ENCODE measurements at regions not wholly inside any gene's neighbourhood (a gene's known extent, or its start where the extent isn't known, plus 50 kb on each side); places are given as distances from the start of the nearest gene placed in this dataset.
A peak's percentile ranks its signal among the peaks of the same experiment; 100 is the strongest.
"Not testable (repeated sequence)": the region's sequence is repeated elsewhere in the genome, so short reads cannot be mapped to it uniquely, and the experiment has no call there.

DNA sequence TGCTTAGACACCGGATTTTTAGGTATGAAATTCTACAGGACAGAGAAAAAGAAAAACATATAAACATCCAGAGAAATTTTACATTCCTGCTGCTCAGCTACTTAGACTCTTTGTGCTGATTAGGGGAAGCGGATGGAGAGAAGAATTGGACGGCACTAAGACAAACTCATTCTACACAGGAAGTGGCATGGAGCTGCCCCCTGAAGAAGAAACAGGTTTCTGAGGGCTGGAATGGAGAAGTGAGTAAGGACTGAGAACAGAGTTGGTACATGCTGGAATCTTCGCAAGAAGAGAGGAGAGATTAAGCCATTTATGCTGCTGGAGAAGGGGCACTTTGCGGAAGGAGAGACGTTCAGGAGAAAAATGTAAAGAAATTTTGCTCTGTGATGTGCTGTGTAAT, 253.0 kb upstream of the ERBB4 start:
- no peak for TF ChIP-seq CTCF (IDR thresholded peaks at IDR 0.05; ENCODE audit: borderline replicate concordance, insufficient read depth, low read depth, low read length)
- no peak overlapping the region for H3K4me3 ChIP-seq (ENCODE audit: low read depth, low read length)

DNA sequence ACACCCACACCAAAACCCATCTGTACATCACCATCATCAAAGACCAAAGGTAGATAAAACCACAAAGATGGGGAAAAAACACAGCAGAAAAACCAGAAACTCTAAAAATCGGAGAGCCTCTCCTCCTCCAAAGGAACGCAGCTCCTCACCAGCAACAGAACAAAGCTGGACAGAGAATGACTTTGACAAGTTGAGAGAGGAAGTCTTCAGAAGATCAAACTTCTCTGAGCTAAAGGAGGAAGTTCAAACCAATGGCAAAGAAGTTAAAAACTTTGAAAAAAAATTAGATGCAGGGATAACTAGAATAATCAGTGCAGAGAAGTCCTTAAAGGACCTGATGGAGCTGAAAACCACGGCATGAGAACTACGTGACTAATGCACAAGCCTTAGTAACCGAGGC, 247.5 kb upstream of the ERBB4 start:
- H3K4me3 ChIP-seq (ENCODE audit: low read depth, low read length): not testable (repeated sequence)

DNA sequence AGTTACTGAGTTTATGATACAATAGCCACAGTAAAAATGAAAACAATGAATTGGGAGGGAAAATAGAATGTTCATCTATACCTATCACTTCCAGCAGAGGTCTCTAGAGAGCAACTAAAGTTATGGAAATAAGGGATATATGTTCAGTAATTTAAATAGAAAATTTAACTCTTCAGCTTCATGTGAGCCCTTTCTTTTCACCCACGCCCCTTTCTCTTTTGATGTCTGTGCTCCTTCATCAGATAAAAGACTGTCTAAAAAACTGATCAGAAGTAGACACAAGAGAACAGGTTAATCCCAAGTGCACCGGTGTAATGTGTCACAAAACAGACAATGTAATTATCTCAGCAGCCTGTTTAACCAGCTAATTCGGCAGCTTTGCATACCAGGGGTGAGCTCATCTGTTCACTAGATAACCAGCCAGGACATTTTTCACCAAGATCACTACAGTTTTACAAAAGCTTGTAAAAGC, 238.5 kb upstream of the ERBB4 start:
- H3K4me3 ChIP-seq (ENCODE audit: low read depth, low read length): no peak overlapping the region

DNA sequence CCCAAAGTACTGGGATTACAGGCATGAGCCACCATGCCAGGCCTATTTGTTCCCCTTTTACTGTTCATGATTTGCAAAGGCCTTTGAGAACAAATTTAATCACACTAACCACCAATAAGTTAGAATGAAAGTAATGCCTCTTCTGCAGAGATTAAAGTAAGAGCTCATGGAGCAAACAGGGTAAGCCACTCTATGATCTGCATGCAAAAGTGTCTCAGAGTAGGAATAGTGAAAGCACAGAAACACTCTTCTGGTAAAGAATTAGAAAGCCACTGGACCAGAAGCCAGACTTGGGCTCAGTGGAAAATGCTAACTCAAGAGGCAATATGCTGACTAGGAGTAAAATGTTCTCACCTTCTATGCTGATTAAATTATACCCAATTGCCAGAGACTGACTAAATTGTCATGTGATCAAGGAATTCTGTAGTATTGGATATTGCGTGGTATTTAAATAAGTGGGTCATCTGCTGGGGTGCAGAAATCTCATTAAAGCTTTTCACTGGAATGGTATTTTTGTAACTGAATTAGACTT, 235.3 kb upstream of the ERBB4 start:
- H3K4me3 ChIP-seq (ENCODE audit: low read depth, low read length): no peak overlapping the region

More for the DNA sequence above, 238.5 kb upstream of the ERBB4 start:
- peak; percentile 43; the same call in 1 of the 2 replicates for TF ChIP-seq CTCF (IDR thresholded peaks at IDR 0.05; ENCODE audit: borderline replicate concordance, insufficient read depth, low read depth, low read length)

GRCh38 chr2:212770240-212770639, 231.6 kb upstream of the ERBB4 start:
- no peak for TF ChIP-seq CTCF (IDR thresholded peaks at IDR 0.05; ENCODE audit: borderline replicate concordance, insufficient read depth, low read depth, low read length)
- H3K4me3 ChIP-seq (ENCODE audit: low read depth, low read length): no peak overlapping the region

More for the DNA sequence above, 235.3 kb upstream of the ERBB4 start:
- TF ChIP-seq CTCF (IDR thresholded peaks at IDR 0.05; ENCODE audit: borderline replicate concordance, insufficient read depth, low read depth, low read length): no peak

DNA sequence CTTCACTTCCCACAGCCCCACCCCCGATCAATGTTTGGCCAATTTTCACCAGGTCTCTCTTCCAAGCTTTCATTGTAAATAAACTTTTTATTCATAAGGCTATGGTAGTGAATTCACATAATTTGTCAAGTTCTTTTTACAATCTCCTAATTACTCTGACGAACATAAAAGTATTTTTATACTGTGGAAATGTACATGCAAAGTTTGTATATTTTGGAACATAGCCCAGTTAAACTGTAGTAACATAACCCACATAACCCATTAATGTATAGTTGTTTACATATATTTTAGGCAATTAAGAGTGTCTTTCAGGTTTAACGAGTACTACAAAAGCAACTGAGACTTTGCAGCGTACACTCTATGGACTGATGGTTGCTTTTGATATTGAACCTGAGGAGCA, 228.3 kb upstream of the ERBB4 start:
- TF ChIP-seq CTCF (IDR thresholded peaks at IDR 0.05; ENCODE audit: borderline replicate concordance, insufficient read depth, low read depth, low read length): no peak
- H3K4me3 ChIP-seq (ENCODE audit: low read depth, low read length): no peak overlapping the region

DNA sequence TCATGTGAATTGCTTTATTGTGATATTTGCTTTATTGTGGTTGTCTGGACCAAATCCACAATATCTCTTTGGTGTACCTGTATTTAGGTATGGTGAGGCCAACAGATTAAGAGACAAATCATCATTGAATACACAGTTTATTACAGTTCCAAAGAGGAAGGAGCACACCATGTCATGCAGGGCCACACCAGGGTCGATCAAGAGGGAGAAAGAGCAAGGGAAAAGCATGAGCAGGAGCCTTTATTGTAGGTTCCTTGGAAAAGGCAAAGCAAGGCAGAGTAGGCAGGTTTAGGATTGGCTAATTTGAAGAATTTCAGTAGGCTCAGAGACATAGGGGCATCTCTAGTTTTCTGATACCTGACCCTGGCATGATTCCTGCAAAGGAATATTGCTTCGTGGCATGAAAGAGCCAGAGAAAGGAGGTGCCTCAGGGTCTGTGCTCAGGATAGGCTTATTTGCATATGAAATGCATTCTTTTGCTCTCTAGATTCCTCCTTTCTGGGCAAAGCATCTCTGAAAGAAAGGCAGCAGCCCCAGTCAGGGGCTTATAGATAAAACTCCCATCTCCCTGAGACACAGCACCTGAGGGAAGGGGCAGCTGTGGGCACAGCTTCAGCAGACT, 214.2 kb upstream of the ERBB4 start:
- no peak for TF ChIP-seq CTCF (IDR thresholded peaks at IDR 0.05; ENCODE audit: borderline replicate concordance, insufficient read depth, low read depth, low read length)
- no peak overlapping the region for H3K4me3 ChIP-seq (ENCODE audit: low read depth, low read length)
